PFSK-1 (cell line): ENCODE measurements at regions not wholly inside any gene's neighbourhood (a gene's known extent, or its start where the extent isn't known, plus 50 kb on each side); places are given as distances from the start of the nearest gene placed in this dataset.

Source experiments
- FOXP2 ChIP-seq: optimal IDR thresholded peaks from 2 replicates; pipeline ENCODE3; 2011; ENCODE audit warnings: borderline replicate concordance, control low read depth, inconsistent platforms; ENCODE audit not compliant: insufficient read depth; ENCODE audit errors: extremely low read length, extremely low read depth
- POLR2AphosphoS5 ChIP-seq: IDR thresholded peaks from 2 replicates; pipeline ENCODE4 v1.6.1; 2012; ENCODE audit warnings: low read depth, mild to moderate bottlenecking, control low read depth, low read length, moderate library complexity
- REST ChIP-seq, 2 experiments: IDR thresholded peaks; 2 replicates each; pipeline versions ENCODE4 v1.6.1 to v1.8.0; 2011 to 2012; ENCODE audit warnings: low read depth in 2 of 2, low read length in 2 of 2, control low read depth in 1 of 2, inconsistent platforms in 1 of 2, mild to moderate bottlenecking in 1 of 2, moderate library complexity in 1 of 2; ENCODE audit not compliant: insufficient read depth in 1 of 2
- SIN3A ChIP-seq: IDR thresholded peaks from 2 replicates; pipeline ENCODE4 v1.6.1; 2012; ENCODE audit warnings: mild to moderate bottlenecking, low read length, moderate library complexity, borderline replicate concordance; ENCODE audit not compliant: insufficient read depth
- TAF1 ChIP-seq: IDR thresholded peaks from 2 replicates; pipeline ENCODE4 v1.6.1; 2012; ENCODE audit warnings: low read length, control low read depth, borderline replicate concordance; ENCODE audit not compliant: insufficient read depth

- TF ChIP-seq POLR2AphosphoS5, result no peak
- TF ChIP-seq SIN3A, result no peak
- no peak for TF ChIP-seq TAF1
- no peak for TF ChIP-seq REST (IDR thresholded peaks at IDR 0.05; ENCODE audit: insufficient read depth in 1 of 2, low read depth in 2 of 2, low read length in 2 of 2)
- TF ChIP-seq FOXP2, result no peak
These were observed 530.8 kb upstream of the ZNF804A start for GRCh38 chr2:184067502-184067901.

DNA sequence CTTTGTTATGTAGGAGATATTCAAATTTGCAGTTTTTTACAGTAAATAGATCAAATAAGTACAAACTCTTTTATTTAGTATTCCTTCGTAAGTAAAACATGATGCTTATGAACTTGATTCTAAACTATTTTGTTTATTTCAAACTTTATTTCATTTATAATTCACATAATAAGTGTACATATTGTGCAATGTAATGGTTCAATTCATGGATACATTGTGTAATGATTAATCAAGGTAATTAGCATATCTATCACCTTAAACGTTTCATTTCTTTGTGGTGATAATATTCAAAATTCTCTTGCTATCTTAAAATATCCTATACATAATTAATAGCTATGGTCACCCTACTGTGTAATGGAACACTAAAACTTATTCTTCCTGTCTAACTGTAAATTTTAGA is 525.9 kb upstream of the ZNF804A start:
- TF ChIP-seq REST (IDR thresholded peaks at IDR 0.05; ENCODE audit: insufficient read depth in 1 of 2, low read depth in 2 of 2, low read length in 2 of 2) (no peak), TAF1 (no peak), SIN3A (no peak), FOXP2 (no peak), POLR2AphosphoS5 (no peak)

GRCh38 chr2:184078496-184078895 is 519.8 kb upstream of the ZNF804A start:
- TF ChIP-seq FOXP2 (no peak), SIN3A (no peak), TAF1 (no peak), REST (IDR thresholded peaks at IDR 0.05; ENCODE audit: insufficient read depth in 1 of 2, low read depth in 2 of 2, low read length in 2 of 2) (no peak), POLR2AphosphoS5 (no peak)

GRCh38 chr2:184091456-184091855 is 506.9 kb upstream of the ZNF804A start:
- TF ChIP-seq POLR2AphosphoS5 (no peak), FOXP2 (no peak), SIN3A (no peak), TAF1 (no peak), REST (IDR thresholded peaks at IDR 0.05; ENCODE audit: insufficient read depth in 1 of 2, low read depth in 2 of 2, low read length in 2 of 2) (no peak)

GRCh38 chr2:184113696-184114403 is 484.5 kb upstream of the ZNF804A start:
- TF ChIP-seq TAF1 (no peak), SIN3A (no peak), REST (IDR thresholded peaks at IDR 0.05; ENCODE audit: insufficient read depth in 1 of 2, low read depth in 2 of 2, low read length in 2 of 2) (no peak), POLR2AphosphoS5 (no peak), FOXP2 (no peak)
